ENCODE measurements at regions not wholly inside any gene's neighbourhood (a gene's known extent, or its start where the extent isn't known, plus 50 kb on each side); places are given as distances from the start of the nearest gene placed in this dataset.
A peak's percentile ranks its signal among the peaks of the same experiment; 100 is the strongest.

DNA sequence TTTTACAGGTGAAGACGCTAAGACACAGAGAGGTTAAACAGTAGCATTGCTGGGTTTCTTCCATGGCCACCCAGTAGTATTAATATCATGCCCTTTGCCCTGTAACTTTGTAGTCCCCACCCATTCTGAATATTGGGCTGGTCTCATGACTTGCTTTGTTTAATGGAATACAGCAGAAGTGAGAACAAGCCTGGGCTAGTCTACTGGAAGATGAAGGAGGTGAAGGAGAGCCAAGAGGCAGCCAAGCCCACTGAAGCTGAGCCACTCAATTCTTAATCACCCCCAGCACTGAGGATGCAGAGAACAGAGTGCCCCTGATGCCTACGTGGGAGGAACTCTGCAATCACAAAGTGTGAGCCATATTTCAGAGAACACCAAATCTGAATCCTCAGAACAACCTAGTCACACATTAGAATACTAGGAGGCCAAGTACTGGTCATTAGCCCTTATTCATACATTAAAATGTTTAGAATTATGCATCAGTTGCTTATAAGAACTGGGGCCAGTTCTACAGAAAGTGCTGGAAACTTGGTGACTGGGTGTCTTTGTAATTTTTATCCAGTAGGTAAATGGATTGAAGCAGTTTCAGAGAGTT, 202.5 kb upstream of the ADRA1D start:
- Histone ChIP-seq H3K9me3 (ENCODE audit: control insufficient read depth, insufficient read depth, low read depth, low read length) (no peaks in the 10 kb centered on the region), H3K9ac (ENCODE audit: insufficient read depth, low read length) (no peak overlapping the region), H3K79me2 (ENCODE audit: control insufficient read depth, insufficient read depth, low read length) (no peaks in the 10 kb centered on the region), H3K4me3 (replicated peaks in 1 of 4; ENCODE audit: control extremely low read depth in 1 of 4, insufficient read depth in 1 of 4, low read depth in 3 of 4, low read length in 4 of 4) (no peak overlapping the region), H3K27ac (ENCODE audit: insufficient read depth, low read length) (no peak overlapping the region), H3K4me1 (ENCODE audit: control insufficient read depth, extremely low read depth, insufficient read depth, low read length) (peaks cover 2% of the 10 kb centered on the region), H3K36me3 (ENCODE audit: control insufficient read depth, insufficient read depth, low read length) (no peaks in the 10 kb centered on the region), H4K20me1 (ENCODE audit: control insufficient read depth, extremely low read depth, insufficient read depth, low read length) (no peaks in the 10 kb centered on the region), H3K4me2 (ENCODE audit: extremely low read depth, insufficient read depth, low read length) (no peak overlapping the region), H2AFZ (ENCODE audit: low read length) (peak overlapping the region; percentile 24), H3K27me3 (ENCODE audit: control insufficient read depth, insufficient read depth, low read length) (no peaks in the 10 kb centered on the region)
- TF ChIP-seq CTCF (conservative IDR thresholded peaks at IDR 0.05 in 1 of 2, IDR thresholded peaks at IDR 0.05 in 1 of 2; ENCODE audit: low read depth in 1 of 2, low read length in 2 of 2), result no peak
- TF ChIP-seq EZH2 (IDR thresholded peaks at IDR 0.05; ENCODE audit: low read length, missing control alignments), result no peak
- peak in 1 of 2 donors; percentile 28 for DNase-seq (ENCODE audit: low read depth in 2 of 2)

- Histone ChIP-seq H3K9ac (ENCODE audit: insufficient read depth, low read length) (no peak overlapping the region), H3K27ac (ENCODE audit: insufficient read depth, low read length) (no peak overlapping the region), H3K36me3 (ENCODE audit: control insufficient read depth, insufficient read depth, low read length) (no peaks in the 10 kb centered on the region), H4K20me1 (ENCODE audit: control insufficient read depth, extremely low read depth, insufficient read depth, low read length) (no peaks in the 10 kb centered on the region), H3K4me3 (replicated peaks in 1 of 4; ENCODE audit: control extremely low read depth in 1 of 4, insufficient read depth in 1 of 4, low read depth in 3 of 4, low read length in 4 of 4) (no peak overlapping the region), H3K27me3 (ENCODE audit: control insufficient read depth, insufficient read depth, low read length) (no peaks in the 10 kb centered on the region), H2AFZ (ENCODE audit: low read length) (no peak overlapping the region), H3K79me2 (ENCODE audit: control insufficient read depth, insufficient read depth, low read length) (no peaks in the 10 kb centered on the region), H3K4me2 (ENCODE audit: extremely low read depth, insufficient read depth, low read length) (no peak overlapping the region), H3K4me1 (ENCODE audit: control insufficient read depth, extremely low read depth, insufficient read depth, low read length) (peaks cover 2% of the 10 kb centered on the region), H3K9me3 (ENCODE audit: control insufficient read depth, insufficient read depth, low read depth, low read length) (no peaks in the 10 kb centered on the region)
- TF ChIP-seq CTCF (conservative IDR thresholded peaks at IDR 0.05 in 1 of 2, IDR thresholded peaks at IDR 0.05 in 1 of 2; ENCODE audit: low read depth in 1 of 2, low read length in 2 of 2) (peak; percentile 29 to 55), EZH2 (IDR thresholded peaks at IDR 0.05; ENCODE audit: low read length, missing control alignments) (no peak)
- DNase-seq (ENCODE audit: low read depth in 2 of 2), result peak; percentile 58 to 64
Measured at GRCh38 chr20:4449957-4450715, 201.0 kb upstream of the ADRA1D start.

- H3K79me2 ChIP-seq (ENCODE audit: control insufficient read depth, insufficient read depth, low read length), result no peaks in the 10 kb centered on the region
- no peak overlapping the region for H3K4me2 ChIP-seq (ENCODE audit: extremely low read depth, insufficient read depth, low read length)
- H4K20me1 ChIP-seq (ENCODE audit: control insufficient read depth, extremely low read depth, insufficient read depth, low read length), result no peaks in the 10 kb centered on the region
- DNase-seq (ENCODE audit: low read depth in 2 of 2), result peak in 1 of 2 donors; percentile 20
- no peak overlapping the region for H3K4me3 ChIP-seq (replicated peaks in 1 of 4; ENCODE audit: control extremely low read depth in 1 of 4, insufficient read depth in 1 of 4, low read depth in 3 of 4, low read length in 4 of 4)
- no peak overlapping the region for H3K9ac ChIP-seq (ENCODE audit: insufficient read depth, low read length)
- H2AFZ ChIP-seq (ENCODE audit: low read length), result no peak overlapping the region
- H3K4me1 ChIP-seq (ENCODE audit: control insufficient read depth, extremely low read depth, insufficient read depth, low read length), result no peaks in the 10 kb centered on the region
- H3K36me3 ChIP-seq (ENCODE audit: control insufficient read depth, insufficient read depth, low read length), result no peaks in the 10 kb centered on the region
- no peaks in the 10 kb centered on the region for H3K9me3 ChIP-seq (ENCODE audit: control insufficient read depth, insufficient read depth, low read depth, low read length)
- TF ChIP-seq EZH2 (IDR thresholded peaks at IDR 0.05; ENCODE audit: low read length, missing control alignments) (no peak), CTCF (conservative IDR thresholded peaks at IDR 0.05 in 1 of 2, IDR thresholded peaks at IDR 0.05 in 1 of 2; ENCODE audit: low read depth in 1 of 2, low read length in 2 of 2) (no peak)
- H3K27ac ChIP-seq (ENCODE audit: insufficient read depth, low read length), result no peak overlapping the region
- H3K27me3 ChIP-seq (ENCODE audit: control insufficient read depth, insufficient read depth, low read length), result no peaks in the 10 kb centered on the region
Measured at GRCh38 chr20:4445784-4446183, 196.7 kb upstream of the ADRA1D start.

All from fibroblast of lung (primary cell).